ENCODE measurements at regions not wholly inside any gene's neighbourhood (a gene's known extent, or its start where the extent isn't known, plus 50 kb on each side); places are given as distances from the start of the nearest gene placed in this dataset.
"Not testable (repeated sequence)": the region's sequence is repeated elsewhere in the genome, so short reads cannot be mapped to it uniquely, and the experiment has no call there.

DNA sequence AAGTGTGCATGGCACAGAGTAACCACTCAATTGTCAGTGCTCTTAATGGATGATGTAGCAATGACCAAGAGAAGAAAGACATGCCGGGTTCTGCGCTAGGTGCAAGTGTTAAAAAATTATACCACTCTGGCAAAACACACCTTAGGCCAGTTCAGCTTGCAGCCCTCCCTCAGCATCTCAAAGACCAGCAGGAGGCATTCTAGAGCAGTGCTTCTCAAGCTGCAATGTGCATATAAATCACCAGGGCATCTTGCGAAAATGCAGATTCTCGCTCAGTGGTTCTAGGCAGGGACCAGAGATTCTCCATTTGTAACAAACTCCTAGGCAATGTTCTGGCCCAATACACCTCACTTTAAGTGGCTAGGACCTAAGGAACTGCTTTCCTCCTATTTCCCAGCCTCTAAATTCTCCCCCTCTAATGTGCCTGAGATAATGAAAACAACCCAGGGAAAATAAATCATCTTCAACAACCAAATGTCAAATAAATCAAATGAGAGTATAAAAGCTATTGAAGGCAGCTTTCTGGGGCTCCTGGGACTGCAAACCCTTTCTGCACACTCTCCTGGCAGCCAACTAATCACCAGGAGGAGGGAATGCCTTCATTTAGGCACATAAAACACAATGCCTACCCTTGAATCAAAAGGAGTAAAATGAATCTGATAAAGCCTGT, 337.2 kb upstream of the API5 start:
- DNase-seq (ENCODE audit: low spot score) = no peak

DNA sequence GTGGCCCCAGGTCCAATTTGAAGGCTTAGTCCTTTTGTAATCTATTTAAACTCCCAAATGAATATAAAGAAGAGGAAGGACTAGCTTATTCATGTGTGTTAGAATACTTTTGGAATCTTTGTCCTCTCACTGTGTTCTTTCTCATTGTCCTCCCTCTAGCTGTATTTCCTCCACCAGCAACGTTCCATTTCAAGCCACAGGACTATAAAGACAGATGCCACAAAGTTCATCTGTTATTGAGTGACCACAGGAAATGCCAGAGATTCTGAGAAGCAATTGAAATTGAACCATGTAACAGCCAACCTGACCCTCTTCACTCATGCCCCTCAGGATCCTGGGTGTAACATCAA, 336.6 kb upstream of the API5 start:
- DNase-seq (ENCODE audit: low spot score) = no peak

DNA sequence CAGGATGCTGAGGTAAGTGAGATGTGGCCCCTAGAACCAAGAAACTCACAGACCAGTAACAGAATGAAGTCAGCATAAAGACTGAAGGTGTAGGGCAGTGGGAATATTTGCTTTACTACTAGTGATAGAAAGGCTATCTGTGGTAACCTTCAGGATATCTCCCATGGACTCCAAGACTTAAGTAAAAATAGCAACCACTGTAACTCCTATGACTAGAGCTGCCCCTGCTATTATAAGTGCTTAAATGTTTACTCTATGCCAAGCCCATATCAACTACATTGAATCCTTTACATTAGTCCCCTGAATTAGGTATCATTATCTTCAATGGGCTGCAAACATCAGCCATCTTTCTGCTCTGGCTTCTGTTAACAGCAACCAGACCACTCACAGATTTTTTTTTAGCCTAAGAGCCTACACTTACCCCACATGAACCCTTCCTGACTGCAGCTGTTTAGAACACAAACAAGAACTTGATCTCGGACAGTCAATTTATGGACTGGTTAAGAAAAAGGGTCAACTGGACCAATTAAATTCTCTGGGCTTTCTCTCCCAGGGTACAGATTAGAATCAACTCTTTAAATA, 335.1 kb upstream of the API5 start:
- DNase-seq (ENCODE audit: low spot score) = no peak

DNA sequence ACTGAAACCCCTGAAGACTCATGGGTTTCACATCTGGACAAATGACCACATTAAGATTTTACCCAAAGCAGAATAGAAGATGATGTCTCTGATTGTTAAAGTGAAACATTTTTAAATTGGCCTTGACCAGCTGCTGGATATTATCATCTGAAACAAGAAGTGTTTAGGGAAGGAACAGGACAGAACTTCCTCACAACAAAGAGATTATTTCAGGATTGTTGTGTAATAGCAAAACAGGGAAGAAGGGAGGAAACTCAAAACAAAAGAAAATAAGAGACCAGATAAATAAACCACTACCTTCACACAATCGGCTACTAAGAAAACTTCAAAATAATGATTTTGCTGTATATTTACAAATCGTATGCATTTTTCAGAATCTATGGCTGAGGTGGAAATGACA, 319.2 kb upstream of the API5 start:
- no peak for DNase-seq (ENCODE audit: low spot score)

DNA sequence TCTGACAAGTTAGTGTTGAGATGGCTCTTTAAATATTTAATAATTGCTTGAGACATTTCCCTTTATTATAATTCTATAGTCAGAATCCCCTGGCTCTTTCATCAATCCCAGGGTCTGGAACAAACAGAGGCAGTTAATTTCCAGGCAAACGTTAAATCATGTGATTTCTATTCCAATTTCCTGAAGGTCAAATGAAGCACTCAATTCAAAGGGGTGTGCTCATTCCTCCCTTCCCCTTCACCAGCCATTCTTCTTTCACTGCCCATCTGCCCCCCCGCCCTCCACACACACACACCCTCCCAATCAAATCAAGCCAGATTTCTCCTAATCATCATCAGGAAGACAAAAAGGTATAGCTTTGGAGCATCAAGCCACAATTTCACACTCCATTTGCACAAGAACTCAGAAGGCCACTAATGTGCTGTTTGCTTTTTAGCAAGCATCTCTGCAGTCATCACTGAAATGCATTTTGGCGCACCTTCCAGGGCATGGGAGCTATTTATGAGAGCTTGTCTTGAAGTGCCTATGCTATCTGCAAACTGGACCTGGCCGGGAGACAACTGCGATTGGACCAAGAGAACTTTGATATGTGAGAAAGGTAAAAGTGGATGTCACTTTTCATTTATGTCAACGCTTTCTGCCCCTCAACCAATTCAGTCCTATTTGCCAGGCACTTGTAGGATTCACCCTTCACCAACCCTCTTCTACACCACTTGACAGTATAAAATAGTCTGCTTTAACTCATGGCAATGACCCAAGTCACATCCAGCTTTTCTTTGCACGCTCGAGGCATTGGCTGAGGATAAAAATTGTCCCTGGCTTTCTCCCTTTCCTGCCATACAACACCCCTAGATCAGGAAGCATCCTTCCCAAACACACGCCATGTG, 315.1 kb upstream of the API5 start:
- no peak for DNase-seq (ENCODE audit: low spot score)

DNA sequence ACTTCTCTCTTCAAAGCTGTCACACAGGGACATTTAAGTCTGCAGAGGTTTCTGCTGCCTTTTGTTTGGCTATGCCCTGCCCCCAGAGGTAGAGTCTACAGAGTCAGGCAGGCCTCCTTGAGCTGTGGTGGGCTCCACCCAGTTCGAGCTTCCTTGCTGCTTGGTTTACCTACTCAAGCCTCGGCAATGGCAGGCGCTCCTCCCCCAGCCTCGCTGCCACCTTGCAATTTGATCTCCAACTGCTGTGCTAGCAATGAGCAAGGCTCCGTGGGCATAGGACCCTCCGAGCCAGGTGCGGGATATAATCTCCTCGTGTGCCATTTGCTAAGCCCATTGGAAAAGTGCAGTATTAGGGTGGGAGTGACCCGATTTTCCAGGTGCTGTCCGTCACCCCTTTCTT, 306.9 kb upstream of the API5 start:
- DNase-seq (ENCODE audit: low spot score) = not testable (repeated sequence)

DNA sequence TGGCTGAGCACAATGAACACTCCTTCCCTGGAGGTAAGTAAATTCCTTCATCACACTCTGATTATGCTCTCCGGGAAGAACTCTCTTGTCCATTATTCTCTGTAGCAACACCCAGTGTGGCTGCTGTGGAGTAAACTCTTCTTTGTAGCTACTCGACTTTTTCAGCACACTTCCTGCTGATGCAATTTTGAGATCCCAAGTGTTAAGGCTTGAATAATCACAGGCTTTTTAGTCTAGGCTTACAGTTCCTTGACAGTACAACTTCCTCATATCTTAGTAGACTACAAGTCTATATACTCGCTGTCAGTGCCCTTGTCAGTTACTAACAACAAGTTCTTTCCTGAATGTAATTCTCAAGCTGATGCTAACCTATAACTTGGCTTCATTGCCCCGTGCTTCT, 301.8 kb upstream of the API5 start:
- DNase-seq (ENCODE audit: low spot score) = no peak

DNA sequence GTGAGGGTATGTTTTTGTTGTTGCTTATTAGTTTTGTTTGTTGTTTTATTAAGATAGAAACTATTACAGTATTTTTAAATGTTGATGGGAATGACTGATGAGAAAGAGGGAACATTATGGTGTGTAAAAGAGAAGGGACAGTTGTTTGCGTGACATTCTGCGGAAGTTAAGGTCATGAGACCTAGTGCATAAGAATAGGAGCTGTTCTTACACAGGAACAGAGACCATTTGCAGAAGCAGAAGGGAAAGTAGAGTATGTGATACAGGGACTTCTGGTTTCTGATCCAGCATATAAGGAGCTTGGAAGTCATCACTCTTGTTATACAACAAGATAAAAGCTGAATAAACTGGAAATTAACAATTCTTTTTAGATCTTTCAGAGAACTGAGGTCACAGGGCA, 299.2 kb upstream of the API5 start:
- DNase-seq (ENCODE audit: low spot score) = no peak

DNA sequence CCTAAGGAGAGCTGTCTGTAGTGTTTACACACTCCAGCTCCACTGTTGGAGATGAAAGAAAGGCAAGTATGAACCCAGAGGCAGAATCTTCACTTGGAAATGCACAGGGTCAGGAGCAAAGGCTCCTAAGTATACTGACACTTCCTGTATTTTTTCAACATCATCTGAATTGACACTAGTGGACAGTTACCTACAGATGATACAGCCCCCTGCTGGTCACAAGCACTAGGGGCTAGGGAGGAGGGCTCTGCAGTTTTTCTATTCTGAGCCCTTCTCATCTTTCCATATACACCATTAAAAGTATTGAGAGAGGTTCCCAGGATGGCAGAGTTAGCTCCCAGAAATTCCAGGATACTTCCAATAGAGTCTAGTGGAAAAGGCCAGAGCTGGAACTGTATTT, 290.3 kb upstream of the API5 start:
- DNase-seq (ENCODE audit: low spot score) = no peak

DNA sequence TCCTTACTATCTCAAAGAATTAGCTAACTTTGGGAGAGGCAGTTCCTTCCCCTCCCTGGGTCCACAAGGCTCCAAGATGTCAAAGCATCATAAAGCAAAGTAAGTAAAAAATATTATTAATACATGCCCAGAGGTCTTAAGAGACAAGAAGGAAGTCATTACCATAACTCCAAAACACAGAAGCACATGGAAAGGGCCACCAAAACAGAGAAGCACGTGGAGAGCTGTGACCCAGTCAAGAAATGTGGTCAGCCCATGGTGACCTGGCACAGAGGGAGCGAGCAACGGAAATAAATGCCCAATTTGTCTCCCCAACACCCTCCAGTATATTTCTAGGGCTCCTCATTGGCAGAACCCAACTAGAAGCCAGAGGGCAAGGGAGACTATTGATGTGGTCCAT, 277.5 kb upstream of the API5 start:
- no peak for DNase-seq (ENCODE audit: low spot score)

DNA sequence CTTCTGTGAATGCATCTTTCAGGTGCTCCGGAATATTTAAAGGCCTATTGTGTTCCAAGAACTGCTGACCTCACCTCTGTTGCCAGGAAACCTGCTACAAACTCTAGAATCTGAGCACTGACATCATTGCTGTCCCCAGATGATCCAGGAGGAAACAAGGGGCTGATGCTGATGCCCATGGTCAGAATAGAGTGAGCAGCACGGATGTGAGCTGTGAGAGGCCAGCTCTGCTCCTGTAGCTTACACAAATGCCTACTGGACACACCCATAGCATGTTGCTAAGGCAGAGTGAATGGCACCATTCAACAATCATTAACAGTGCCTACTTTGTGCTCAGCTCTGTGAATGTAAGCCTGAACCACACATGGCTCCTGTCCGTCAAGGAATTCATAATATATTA, 276.7 kb upstream of the API5 start:
- no peak for DNase-seq (ENCODE audit: low spot score)

DNA sequence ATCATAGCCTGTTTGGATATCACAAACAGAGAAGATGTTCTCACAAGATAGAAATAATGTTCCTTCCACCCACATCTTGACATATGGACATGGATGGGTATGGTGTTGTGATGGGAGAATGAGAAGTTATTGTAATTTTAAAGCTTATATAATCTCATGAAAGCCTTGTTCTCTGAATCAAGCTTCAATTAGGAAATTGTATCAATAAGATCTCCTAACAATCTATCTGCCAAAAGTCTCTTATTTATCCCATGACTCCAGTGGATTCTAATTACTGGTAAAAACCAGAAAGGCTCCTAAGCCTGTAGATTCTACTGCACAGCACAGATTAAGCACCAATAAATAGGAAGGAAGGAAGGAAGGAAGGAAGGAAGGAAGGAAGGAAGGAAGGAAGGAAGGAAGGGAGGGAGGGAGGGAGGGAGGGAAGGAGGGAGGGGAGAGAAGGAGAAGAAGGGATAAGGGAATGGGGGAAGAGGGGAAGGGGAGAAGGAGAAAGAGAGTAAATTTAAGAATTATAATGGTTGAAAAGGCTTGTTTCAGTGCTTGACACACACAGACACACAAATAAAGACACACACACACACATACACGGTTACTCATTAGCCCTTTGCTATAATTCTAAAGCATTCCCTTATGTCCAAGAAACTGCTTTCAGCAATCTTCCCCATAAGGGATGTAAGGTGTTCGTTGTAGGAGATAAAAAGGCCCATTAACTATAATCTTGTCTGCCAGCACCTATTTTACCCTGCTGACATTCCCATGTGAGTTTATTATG, 258.0 kb upstream of the API5 start:
- no peak for DNase-seq (ENCODE audit: low spot score)

DNA sequence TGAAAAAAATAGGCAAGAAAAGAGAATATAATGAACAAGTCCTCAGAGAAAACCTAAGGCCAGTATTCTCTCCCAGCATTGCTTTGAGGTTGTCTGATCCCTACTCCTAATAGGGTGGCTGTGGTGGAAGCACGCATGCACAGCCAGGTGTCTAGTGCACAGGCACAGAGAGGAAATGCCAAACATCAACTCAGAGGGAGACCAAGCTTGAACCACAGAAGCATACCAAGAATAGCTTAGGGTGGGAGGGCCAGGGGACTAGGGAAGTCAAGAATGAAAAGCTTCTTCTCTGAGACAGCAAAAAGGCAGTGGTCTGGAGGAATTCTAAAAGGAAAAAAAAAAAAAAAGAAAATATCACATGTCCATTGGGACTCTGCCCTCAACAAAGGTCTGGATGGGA, 244.1 kb upstream of the API5 start:
- DNase-seq (ENCODE audit: low spot score) = no peak

DNA sequence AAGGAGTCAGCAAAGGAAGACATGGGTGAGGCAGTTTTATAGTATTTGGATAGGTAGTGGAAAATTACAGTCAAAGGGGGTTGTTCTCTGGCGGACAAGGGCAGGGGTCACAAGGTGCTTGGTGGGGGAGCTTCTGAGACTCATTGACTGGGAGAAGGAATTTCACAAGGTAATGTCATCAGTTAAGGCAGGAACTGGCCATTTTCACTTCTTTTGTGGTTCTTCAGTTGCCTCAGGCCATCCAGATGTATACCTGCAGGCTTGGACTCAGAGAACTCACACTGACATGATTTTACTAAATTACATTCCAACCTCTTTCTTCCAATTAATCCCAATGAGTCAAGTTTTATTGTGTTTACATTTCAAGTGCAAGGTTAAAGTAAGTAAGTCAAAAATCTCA, 240.5 kb upstream of the API5 start:
- DNase-seq (ENCODE audit: low spot score) = no peak

DNA sequence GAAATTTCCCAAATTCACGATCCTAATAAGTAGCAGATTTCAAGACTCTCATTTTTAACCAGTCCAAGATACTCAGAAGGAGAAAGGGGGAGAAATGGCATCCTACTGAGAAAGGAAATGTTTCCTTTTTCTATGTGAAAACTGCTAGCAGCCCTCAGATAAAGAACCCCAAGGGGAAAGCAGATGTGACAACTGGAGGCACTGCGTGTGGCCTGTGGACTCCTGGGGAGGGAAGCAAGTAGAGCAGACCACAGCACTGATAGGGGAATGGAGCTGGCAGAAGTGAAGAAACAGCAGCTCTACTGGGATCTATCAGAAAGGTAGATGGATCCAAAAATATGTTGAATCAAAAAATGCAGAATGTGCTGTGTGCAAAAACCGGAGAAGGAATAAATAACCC, 239.7 kb upstream of the API5 start:
- DNase-seq (ENCODE audit: low spot score) = no peak

DNA sequence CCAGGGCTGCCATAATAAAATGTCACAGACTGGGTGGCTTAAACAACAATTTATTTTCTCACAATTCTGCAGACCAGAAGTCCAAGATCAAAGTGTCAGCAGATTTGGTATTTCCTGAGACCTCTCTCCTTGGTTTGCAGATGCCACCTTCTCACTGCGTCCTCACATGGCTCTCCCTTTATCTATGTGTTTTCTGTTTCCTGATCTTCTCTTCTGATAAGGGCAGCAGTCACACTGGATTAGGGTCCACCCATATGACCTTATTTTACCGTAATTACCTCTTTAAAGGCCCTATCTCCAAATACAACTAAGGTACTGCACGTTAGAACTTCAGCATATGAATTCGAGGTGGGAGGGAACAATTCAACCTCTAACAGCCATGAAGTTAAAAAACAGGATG, 238.9 kb upstream of the API5 start:
- DNase-seq (ENCODE audit: low spot score) = no peak

DNA sequence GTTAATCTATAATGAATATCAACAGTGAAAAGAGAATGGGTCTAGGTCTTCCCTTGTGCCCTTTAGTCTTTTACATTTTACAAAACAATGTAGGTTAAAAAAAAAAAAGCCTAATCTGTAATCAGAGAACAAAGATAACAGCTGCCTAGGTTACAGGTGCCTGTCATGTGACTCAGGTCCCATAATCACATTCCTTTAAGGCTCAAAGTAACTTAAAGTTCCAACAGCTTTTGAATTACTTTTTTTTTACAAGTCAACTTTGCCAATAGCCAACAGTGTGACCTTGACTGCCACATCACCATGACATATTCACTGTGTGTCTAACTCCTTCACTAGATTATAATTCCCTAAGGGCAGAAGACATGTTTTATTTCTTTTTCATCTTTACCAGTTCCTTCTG, 237.0 kb upstream of the API5 start:
- DNase-seq (ENCODE audit: low spot score) = no peak

DNA sequence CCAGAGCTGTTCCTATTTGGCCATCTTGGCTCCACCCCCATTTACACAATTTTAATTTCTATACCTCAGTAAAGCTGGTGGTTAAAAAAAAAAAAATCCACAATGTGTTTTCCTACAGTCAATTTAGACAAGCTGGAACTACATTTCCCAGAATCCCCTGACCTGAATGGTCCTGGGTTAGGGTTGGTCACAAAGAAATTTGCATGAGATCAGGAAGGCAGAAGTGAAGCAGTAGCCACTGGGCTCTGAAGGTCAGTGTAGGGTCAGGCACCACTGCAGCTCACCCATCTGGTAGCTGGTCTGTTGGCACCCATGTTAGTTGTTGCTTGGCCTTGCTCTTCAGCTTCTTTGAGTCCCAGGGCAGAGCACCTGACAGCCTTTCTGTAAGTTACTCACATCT, 210.7 kb upstream of the API5 start:
- DNase-seq (ENCODE audit: low spot score) = no peak

DNA sequence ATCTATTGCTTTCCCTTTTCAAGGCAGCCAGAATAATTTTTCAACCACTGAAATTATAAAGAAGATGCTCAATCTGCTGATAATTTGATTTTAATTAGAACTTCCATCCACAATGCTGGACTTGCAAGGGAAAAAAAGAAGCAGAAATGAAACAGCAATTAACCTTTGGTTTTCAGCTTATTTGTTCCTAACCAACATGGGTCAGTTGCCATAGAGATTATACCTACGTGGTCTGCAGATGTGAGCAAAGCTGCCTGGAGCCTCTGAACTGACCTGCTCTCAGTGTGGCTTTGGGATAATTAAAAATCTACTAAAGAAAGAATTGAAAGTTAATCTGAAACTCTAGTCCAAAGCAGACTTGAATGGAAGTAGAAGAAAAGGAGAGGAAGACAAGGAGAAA, 195.7 kb upstream of the API5 start:
- DNase-seq (ENCODE audit: low spot score) = no peak

DNA sequence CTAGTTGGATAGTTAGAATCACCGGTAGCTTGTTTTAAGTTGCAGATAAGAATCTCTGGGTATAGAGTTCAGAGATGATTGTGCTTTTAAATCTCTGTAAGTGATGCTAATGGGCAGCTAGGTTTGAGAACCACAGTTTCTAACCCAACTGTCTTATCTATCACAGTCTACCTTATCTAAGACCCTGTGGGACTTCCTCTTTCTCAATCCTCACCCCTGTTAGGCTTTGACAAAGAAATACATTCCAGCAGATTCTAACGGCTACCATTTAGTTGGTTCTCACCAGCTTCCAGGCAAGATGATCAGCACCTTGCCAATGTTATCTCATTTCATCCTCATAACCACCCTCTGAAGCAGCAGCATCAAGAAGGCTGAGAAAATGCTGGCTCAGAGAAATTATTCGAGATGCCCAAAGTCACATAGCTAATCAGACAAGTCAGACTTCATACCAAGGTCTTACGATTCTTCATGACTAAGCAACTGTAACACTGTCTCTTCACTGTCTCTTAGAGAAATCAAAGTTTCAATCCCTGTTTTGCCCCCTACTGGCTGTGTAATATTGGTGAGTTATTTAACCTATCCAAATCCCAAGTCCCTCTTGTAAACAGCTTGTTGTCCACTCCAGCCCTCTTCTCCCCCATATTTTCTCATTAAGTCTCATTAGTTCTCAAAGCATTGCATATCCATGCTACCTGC, 192.4 kb upstream of the API5 start:
- no peak for DNase-seq (ENCODE audit: low spot score)

DNA sequence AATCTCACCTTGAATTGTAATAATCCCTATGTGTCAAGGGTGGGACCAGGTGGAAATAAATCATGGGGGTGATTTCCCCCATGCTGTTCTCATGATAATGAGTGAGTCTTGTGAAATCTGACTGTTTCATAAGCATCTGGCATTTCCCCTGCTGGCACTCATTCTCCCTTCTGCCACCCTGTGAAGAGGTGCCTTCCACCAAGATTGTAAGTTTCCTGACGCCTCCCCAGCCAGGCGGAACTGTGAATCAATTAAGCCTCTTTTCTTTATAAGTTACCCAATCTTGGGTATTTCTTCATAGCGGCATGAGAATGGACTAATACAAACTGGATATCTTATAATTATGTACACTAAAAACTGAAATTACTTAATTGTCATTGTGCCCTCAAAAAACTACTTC, 189.2 kb upstream of the API5 start:
- DNase-seq (ENCODE audit: low spot score) = no peak

DNA sequence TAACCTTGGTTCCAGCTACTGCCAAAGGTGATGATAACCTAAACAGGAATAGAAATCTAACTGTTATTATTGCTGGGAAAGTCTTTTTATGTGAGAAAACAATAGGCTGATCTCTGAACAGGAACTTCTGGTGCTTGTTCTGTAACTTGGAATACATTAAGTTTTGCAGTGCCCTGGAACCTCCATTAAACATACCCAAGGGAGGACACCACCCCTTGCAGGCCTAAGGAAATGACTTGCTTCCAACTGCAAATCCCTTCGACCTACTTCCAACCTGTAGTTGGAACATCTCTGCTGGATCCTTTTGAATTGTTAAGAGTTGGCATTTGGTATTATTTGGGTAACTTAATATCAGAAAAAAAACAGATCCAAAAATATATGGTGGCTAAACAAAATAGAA, 188.4 kb upstream of the API5 start:
- no peak for DNase-seq (ENCODE audit: low spot score)
